D721Med (cell line): ENCODE measurements at regions not wholly inside any gene's neighbourhood (a gene's known extent, or its start where the extent isn't known, plus 50 kb on each side); places are given as distances from the start of the nearest gene placed in this dataset.
"Not testable (repeated sequence)": the region's sequence is repeated elsewhere in the genome, so short reads cannot be mapped to it uniquely, and the experiment has no call there.

Source experiments
- DNase-seq: peaks from one replicate; pipeline ENCODE4 v3.0.0; 2011; ENCODE audit warnings: low spot score; ENCODE audit not compliant: insufficient read length
- FAIRE-seq: peaks from 2 replicates; lab custom pipeline; 2011; peaks lifted over from hg19 to GRCh38; lab: Jason Lieb, UNC
- TF ChIP-seq, protein P1 (sequence below): IDR thresholded peaks from 2 replicates; pipeline ENCODE4 v1.5.1; 2012; ENCODE audit warnings: mild to moderate bottlenecking, control low read depth; ENCODE audit not compliant: insufficient read depth; ENCODE audit errors: missing control alignments

DNA sequence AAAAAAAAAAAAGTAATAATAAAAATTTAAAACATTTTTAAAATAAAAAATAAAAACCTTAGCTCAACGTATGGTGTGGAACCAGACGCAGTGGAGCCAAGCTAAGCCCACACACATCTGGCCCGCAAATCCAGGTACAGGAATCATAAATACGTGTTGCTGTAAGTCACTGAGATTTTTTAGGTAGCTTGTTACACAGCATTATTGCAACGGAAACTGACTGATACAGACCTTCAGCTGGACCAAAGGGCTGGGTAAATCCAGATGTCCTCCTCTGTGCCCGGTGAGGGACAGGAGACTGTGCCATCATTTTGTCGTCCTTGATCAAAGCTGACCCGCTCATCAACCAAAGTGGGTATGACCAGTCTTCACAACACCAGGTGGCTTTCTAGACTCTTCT lies 104.9 kb downstream of the TMEM130 start:
- FAIRE-seq, result no peak

DNA sequence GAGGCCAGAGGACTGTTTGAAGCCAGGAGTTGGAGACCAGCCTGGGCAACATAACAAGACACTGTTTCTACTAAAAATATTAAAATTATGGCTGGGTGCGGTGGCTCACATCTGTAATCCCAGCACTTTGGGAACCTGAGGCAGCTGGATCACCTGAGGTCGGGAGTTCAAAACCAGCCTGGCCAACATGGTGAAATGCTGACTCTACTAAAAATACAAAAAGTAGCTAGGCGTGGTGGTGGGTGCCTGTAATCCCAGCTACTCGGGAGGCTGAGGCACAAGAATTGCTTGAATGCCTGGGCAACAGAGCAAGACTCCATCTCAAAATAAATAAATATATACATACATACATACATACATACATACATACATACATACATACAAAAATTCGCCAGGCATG lies 99.7 kb downstream of the TMEM130 start:
- FAIRE-seq, DNase-seq: not testable (repeated sequence)

More for the DNA sequence above, 104.9 kb downstream of the TMEM130 start:
- no peak for DNase-seq
- TF ChIP-seq, protein P1, sequence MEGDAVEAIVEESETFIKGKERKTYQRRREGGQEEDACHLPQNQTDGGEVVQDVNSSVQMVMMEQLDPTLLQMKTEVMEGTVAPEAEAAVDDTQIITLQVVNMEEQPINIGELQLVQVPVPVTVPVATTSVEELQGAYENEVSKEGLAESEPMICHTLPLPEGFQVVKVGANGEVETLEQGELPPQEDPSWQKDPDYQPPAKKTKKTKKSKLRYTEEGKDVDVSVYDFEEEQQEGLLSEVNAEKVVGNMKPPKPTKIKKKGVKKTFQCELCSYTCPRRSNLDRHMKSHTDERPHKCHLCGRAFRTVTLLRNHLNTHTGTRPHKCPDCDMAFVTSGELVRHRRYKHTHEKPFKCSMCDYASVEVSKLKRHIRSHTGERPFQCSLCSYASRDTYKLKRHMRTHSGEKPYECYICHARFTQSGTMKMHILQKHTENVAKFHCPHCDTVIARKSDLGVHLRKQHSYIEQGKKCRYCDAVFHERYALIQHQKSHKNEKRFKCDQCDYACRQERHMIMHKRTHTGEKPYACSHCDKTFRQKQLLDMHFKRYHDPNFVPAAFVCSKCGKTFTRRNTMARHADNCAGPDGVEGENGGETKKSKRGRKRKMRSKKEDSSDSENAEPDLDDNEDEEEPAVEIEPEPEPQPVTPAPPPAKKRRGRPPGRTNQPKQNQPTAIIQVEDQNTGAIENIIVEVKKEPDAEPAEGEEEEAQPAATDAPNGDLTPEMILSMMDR, result no peak

- DNase-seq, result no peak
- FAIRE-seq, result no peak
- TF ChIP-seq, protein P1, result no peak
Observed at GRCh38 chr7:98771519-98771918, 98.3 kb downstream of the TMEM130 start.

- TF ChIP-seq, protein P1, result no peak
- FAIRE-seq (no peak), DNase-seq (no peak)
Observed at GRCh38 chr7:98771941-98772603, 97.7 kb downstream of the TMEM130 start.

DNA sequence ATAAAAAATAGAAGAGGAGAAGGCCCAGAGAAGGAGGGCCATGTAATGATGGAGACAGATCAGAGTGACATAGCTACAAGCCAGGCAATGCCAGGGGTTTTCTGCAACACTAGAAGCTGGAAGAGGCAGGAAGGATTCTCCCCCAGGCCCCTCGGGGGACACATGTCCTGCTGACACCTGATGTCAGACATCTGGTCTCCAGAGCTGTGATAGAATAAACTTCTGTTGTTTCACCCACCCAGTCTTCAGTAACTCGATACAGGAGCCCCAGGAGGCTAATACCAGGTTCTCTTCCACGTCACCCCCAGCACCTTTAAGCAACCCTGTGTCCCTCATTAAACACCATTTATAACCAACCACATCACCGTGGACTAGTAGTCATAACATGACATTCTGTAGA lies 94.9 kb downstream of the TMEM130 start:
- no peak for DNase-seq

GRCh38 chr7:98777051-98777450 lies 92.8 kb downstream of the TMEM130 start:
- DNase-seq, result no peak
- TF ChIP-seq, protein P1, result no peak
- no peak for FAIRE-seq

More for the DNA sequence above, 94.9 kb downstream of the TMEM130 start:
- FAIRE-seq, result no peak
- TF ChIP-seq, protein P1, result no peak

DNA sequence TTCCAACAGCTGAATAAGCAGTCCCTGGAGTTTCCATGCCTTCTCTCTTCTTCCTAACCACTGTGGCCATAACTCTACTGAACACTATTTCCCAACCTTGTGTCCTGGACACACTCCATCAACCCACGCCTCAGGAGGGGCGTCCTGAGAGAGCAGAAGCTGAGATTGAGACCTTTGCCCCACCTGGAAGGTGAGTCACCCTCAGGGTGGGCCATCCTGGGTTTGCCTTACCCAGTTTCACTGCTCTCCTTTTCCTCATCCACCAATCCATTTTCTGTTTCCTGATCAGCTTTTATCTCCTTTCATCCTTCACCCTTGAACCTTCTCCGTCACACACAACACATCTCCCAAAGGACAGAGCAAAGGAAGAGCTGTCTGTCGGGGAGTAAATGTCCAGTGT lies 91.4 kb downstream of the TMEM130 start:
- TF ChIP-seq, protein P1, result no peak
- DNase-seq, result no peak
- FAIRE-seq, result no peak
